HFFc6 (cell line): ENCODE measurements at regions not wholly inside any gene's neighbourhood (a gene's known extent, or its start where the extent isn't known, plus 50 kb on each side); places are given as distances from the start of the nearest gene placed in this dataset.

Experiments used
- DNase-seq: peaks from one replicate; pipeline ENCODE4 v3.0.0-alpha.2; 2018
- H3K27ac Mint-ChIP-seq: 2 replicates; pipeline ENCODE4 v1.8.0; 2020; ENCODE audit warnings: mild to moderate bottlenecking, mixed read lengths
- H3K27me3 Mint-ChIP-seq: 2 replicates; pipeline ENCODE4 v1.8.0; 2021; ENCODE audit warnings: mild to moderate bottlenecking, moderate library complexity, mixed read lengths; ENCODE audit not compliant: insufficient read depth
- H3K36me3 Mint-ChIP-seq: 2 replicates; pipeline ENCODE4 v1.8.0; 2021; ENCODE audit warnings: low read depth, mixed read lengths
- H3K4me1 Mint-ChIP-seq: 2 replicates; pipeline ENCODE4 v1.8.0; 2020; ENCODE audit warnings: low read depth, mixed read lengths
- H3K4me3 Mint-ChIP-seq: 2 replicates; pipeline ENCODE4 v1.8.0; 2020; ENCODE audit warnings: mild to moderate bottlenecking, moderate library complexity, mixed read lengths
- H3K9me3 Mint-ChIP-seq: 2 replicates; pipeline ENCODE4 v1.8.0; 2020; ENCODE audit warnings: mild to moderate bottlenecking, mixed read lengths
- TF ChIP-seq, protein P1 (sequence below): fragments of 200-600 bp; sonication (generic); IDR thresholded peaks from 2 replicates; pipeline ENCODE4 v1.5.0; 2021; ENCODE audit warnings: antibody characterized with exemption, mild to moderate bottlenecking

GRCh38 chr3:21188459-21188858 is 562.6 kb downstream of the ZNF385D start:
- no peaks in the 10 kb centered on the region for H3K4me1 Mint-ChIP-seq
- no peak overlapping the region for H3K27ac Mint-ChIP-seq
- H3K9me3 Mint-ChIP-seq = no peaks in the 10 kb centered on the region
- no peak for DNase-seq
- no peak overlapping the region for H3K4me3 Mint-ChIP-seq
- no peaks in the 10 kb centered on the region; the same call in 1 of the 2 replicates for H3K27me3 Mint-ChIP-seq
- TF ChIP-seq, protein P1, sequence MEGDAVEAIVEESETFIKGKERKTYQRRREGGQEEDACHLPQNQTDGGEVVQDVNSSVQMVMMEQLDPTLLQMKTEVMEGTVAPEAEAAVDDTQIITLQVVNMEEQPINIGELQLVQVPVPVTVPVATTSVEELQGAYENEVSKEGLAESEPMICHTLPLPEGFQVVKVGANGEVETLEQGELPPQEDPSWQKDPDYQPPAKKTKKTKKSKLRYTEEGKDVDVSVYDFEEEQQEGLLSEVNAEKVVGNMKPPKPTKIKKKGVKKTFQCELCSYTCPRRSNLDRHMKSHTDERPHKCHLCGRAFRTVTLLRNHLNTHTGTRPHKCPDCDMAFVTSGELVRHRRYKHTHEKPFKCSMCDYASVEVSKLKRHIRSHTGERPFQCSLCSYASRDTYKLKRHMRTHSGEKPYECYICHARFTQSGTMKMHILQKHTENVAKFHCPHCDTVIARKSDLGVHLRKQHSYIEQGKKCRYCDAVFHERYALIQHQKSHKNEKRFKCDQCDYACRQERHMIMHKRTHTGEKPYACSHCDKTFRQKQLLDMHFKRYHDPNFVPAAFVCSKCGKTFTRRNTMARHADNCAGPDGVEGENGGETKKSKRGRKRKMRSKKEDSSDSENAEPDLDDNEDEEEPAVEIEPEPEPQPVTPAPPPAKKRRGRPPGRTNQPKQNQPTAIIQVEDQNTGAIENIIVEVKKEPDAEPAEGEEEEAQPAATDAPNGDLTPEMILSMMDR = no peak
- H3K36me3 Mint-ChIP-seq = no peaks in the 10 kb centered on the region

DNA sequence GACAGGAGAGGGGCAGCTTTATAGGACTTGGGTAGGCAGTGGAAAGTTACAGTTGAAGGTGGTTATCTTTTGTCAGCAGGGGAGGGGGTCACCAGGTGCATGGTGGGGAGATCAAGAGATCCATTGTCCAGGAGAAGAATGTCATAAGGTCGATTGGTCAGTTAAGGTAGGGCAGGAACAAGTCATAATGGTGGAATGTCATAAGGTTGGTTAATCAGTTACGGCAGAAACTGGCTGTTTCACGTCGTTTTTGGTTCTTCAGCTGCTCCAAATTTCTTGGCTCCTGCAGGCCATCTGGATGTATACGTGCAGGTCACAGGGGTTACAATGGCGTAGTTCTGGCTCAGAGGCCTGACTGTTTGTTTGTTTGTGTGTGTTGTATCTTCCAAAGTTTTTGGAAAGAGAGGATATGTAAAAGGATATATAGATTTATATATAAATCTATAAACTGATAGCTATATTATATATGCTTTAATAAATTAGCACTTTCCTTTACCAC is 565.1 kb downstream of the ZNF385D start:
- no peaks in the 10 kb centered on the region for H3K4me1 Mint-ChIP-seq
- TF ChIP-seq, protein P1 = no peak
- no peak overlapping the region for H3K4me3 Mint-ChIP-seq
- H3K27me3 Mint-ChIP-seq = no peaks in the 10 kb centered on the region; the same call in 1 of the 2 replicates
- H3K9me3 Mint-ChIP-seq = no peaks in the 10 kb centered on the region; the same call in 1 of the 2 replicates
- H3K36me3 Mint-ChIP-seq = no peaks in the 10 kb centered on the region
- no peak overlapping the region for H3K27ac Mint-ChIP-seq
- DNase-seq = no peak

DNA sequence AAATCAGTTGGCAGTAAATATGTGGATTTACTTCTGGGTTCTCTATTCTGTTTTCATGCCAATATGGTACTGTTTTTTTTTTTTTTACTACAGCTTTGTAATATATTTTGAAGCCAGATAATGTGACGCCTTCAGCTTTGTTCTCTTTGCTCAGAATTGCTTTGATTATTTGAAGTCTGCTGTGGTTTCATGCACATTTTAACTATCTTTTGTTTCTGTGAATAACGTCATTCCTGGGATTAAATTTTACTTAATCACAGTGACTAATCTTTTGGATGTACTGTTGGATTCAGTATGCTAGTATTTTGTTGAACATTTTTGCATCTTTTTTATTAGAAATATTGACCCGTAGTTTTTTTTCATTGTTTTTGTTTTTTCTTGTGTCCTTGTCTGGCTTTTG is 576.5 kb downstream of the ZNF385D start:
- peaks cover 34% of the 10 kb centered on the region for H3K9me3 Mint-ChIP-seq
- TF ChIP-seq, protein P1 = no peak
- H3K4me3 Mint-ChIP-seq = peak overlapping the region; percentile 33
- peaks cover 29% of the 10 kb centered on the region for H3K4me1 Mint-ChIP-seq
- H3K27me3 Mint-ChIP-seq = no peaks in the 10 kb centered on the region
- peak overlapping the region; percentile 57 for H3K27ac Mint-ChIP-seq
- H3K36me3 Mint-ChIP-seq = peaks cover 28% of the 10 kb centered on the region
- DNase-seq = peak; percentile 50

- Mint-ChIP-seq H3K4me3 (no peak overlapping the region), H3K9me3 (peaks cover 6% of the 10 kb centered on the region; the same call in 1 of the 2 replicates), H3K27ac (no peak overlapping the region), H3K4me1 (peaks cover 20% of the 10 kb centered on the region), H3K27me3 (no peaks in the 10 kb centered on the region), H3K36me3 (peaks cover 3% of the 10 kb centered on the region)
- no peak for DNase-seq
- TF ChIP-seq, protein P1 = peak; percentile 68
These were observed 580.0 kb downstream of the ZNF385D start for GRCh38 chr3:21170964-21171363.

DNA sequence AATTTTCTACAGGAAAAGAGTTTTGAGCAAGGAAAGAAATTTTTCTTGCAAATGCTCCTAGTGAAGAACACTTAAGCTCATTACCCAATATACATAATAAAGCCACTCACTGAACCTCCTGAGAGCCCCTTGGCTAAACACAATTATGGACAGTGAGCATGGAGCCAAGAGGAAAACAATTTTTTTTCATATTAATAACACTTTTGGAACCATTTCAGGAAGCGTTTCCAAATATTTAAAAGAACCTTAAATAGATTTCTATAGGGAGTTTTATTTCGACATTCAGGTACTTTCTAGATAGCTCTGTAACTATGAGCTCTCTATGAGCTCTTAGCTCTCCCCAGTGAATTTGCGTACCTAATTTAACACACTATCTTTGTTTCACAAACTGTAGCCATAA is 581.1 kb downstream of the ZNF385D start:
- Mint-ChIP-seq H3K4me1 (peaks cover 14% of the 10 kb centered on the region), H3K9me3 (no peaks in the 10 kb centered on the region), H3K27ac (no peak overlapping the region), H3K36me3 (no peaks in the 10 kb centered on the region), H3K4me3 (no peak overlapping the region), H3K27me3 (no peaks in the 10 kb centered on the region)
- TF ChIP-seq, protein P1 = no peak
- DNase-seq = no peak

DNA sequence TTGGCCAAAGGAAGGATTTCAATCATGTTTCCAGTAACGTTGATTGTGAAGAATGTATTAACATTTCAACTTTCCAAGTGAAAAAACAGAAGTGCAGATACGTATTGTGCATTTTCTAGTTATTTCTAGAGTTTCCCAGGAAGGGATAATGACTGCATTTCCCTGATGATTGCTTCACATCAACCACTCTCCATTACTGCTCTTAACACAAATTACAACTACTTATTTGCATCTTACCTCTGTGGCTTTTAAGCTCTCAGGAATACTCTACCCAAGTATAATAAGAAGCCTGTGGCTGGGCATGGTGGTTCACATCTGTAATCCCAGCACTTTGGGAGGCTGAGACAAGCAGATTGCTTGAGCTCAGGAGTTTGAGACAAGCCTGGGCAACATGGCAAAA is 582.5 kb downstream of the ZNF385D start:
- no peaks in the 10 kb centered on the region for H3K4me1 Mint-ChIP-seq
- TF ChIP-seq, protein P1 = no peak
- no peaks in the 10 kb centered on the region for H3K36me3 Mint-ChIP-seq
- no peak overlapping the region for H3K4me3 Mint-ChIP-seq
- no peaks in the 10 kb centered on the region for H3K27me3 Mint-ChIP-seq
- DNase-seq = no peak
- H3K9me3 Mint-ChIP-seq = no peaks in the 10 kb centered on the region
- H3K27ac Mint-ChIP-seq = no peak overlapping the region
